HG03575 (cell line): ENCODE measurements at regions not wholly inside any gene's neighbourhood (a gene's known extent, or its start where the extent isn't known, plus 50 kb on each side); places are given as distances from the start of the nearest gene placed in this dataset.
"Not testable (repeated sequence)": the region's sequence is repeated elsewhere in the genome, so short reads cannot be mapped to it uniquely, and the experiment has no call there.

ENCODE experiments used
- ATAC-seq: cut with Tn5 transposase; IDR thresholded peaks from one replicate; pipeline ENCODE4 v1.9.1; 2021; ENCODE audit not compliant: unreplicated experiment, insufficient number of reproducible peaks, low FRiP score; ENCODE audit errors: extremely low read depth

GRCh38 chr22:25405841-25406509 lies 158.5 kb upstream of the GRK3 start:
- no peak for ATAC-seq

GRCh38 chr22:25406510-25407210 lies 157.8 kb upstream of the GRK3 start:
- ATAC-seq, result no peak

GRCh38 chr22:25407226-25407858 lies 157.1 kb upstream of the GRK3 start:
- no peak for ATAC-seq

GRCh38 chr22:25407859-25408229 lies 156.6 kb upstream of the GRK3 start:
- ATAC-seq, result no peak

GRCh38 chr22:25409240-25409639 lies 155.2 kb upstream of the GRK3 start:
- ATAC-seq, result no peak

GRCh38 chr22:25410849-25411248 lies 153.6 kb upstream of the GRK3 start:
- ATAC-seq, result no peak

GRCh38 chr22:25413620-25414019 lies 150.9 kb upstream of the GRK3 start:
- no peak for ATAC-seq

GRCh38 chr22:25415731-25416130 lies 148.7 kb upstream of the GRK3 start:
- not testable (repeated sequence) for ATAC-seq

GRCh38 chr22:25417826-25418225 lies 146.6 kb upstream of the GRK3 start:
- not testable (repeated sequence) for ATAC-seq

- no peak for ATAC-seq
These were observed 145.0 kb upstream of the GRK3 start for GRCh38 chr22:25419247-25420113.

GRCh38 chr22:25420114-25420441 lies 144.4 kb upstream of the GRK3 start:
- not testable (repeated sequence) for ATAC-seq

GRCh38 chr22:25420471-25420924 lies 144.0 kb upstream of the GRK3 start:
- ATAC-seq, result no peak

- no peak for ATAC-seq
These were observed 143.3 kb upstream of the GRK3 start for GRCh38 chr22:25420925-25421904.

- ATAC-seq, result not testable (repeated sequence)
These were observed 137.8 kb upstream of the GRK3 start for GRCh38 chr22:25426530-25427308.

GRCh38 chr22:25431637-25432342 lies 132.7 kb upstream of the GRK3 start:
- ATAC-seq, result not testable (repeated sequence)

- not testable (repeated sequence) for ATAC-seq
These were observed 131.0 kb upstream of the GRK3 start for GRCh38 chr22:25433381-25433970.
